Natural killer cell (primary cell): ENCODE measurements at regions not wholly inside any gene's neighbourhood (a gene's known extent, or its start where the extent isn't known, plus 50 kb on each side); places are given as distances from the start of the nearest gene placed in this dataset.

Experiments
- ATAC-seq, 3 donors: fragments of 150-1000 bp in 2 of 3; fragments of 200-7000 bp in 1 of 3; cut with Tn5 transposase; 1 replicate in 1 of 3; 2 replicates in 2 of 3; pipeline ENCODE4 v1.10.0; 2021; ENCODE audit warnings: mild to moderate bottlenecking in 2 of 3, moderate library complexity in 2 of 3
- DNase-seq, 2 donors: peaks; one replicate each; pipeline versions ENCODE4 v3.0.0 to v3.0.0-alpha.2; 2013 to 2021; ENCODE audit warnings: mixed read lengths in 1 of 2
- H3K27ac ChIP-seq: one replicate; pipeline ENCODE4 v1.5.1; 2013; ENCODE audit warnings: mild to moderate bottlenecking, low read length
- H3K27me3 ChIP-seq: one replicate; pipeline ENCODE4 v1.6.1; 2013; ENCODE audit warnings: low read length; ENCODE audit not compliant: control insufficient read depth, insufficient read depth
- H3K36me3 ChIP-seq: one replicate; pipeline ENCODE4 v1.6.1; 2013; ENCODE audit warnings: low read length; ENCODE audit not compliant: control insufficient read depth, insufficient read depth
- H3K4me1 ChIP-seq: one replicate; pipeline ENCODE4 v1.6.1; 2013; ENCODE audit warnings: low read length; ENCODE audit not compliant: control insufficient read depth, insufficient read depth
- H3K4me3 ChIP-seq: one replicate; pipeline ENCODE4 v1.5.1; 2013; ENCODE audit warnings: low read length
- H3K9me3 ChIP-seq: one replicate; pipeline ENCODE4 v1.6.1; 2013; ENCODE audit warnings: low read length; ENCODE audit not compliant: control insufficient read depth, insufficient read depth
- H3K27ac Mint-ChIP-seq, 2 donors: one replicate each; pipeline ENCODE4 v1.8.0; 2022; ENCODE audit warnings: mild to moderate bottlenecking in 2 of 2, mixed read lengths in 2 of 2, moderate library complexity in 1 of 2
- H3K27me3 Mint-ChIP-seq, 2 donors: one replicate each; pipeline ENCODE4 v1.8.0; 2022; ENCODE audit warnings: low read depth in 2 of 2, mixed read lengths in 2 of 2
- H3K36me3 Mint-ChIP-seq: one replicate; pipeline ENCODE4 v1.8.0; 2022; ENCODE audit warnings: mixed read lengths
- H3K4me1 Mint-ChIP-seq, 2 donors: one replicate each; pipeline ENCODE4 v1.8.0; 2022; ENCODE audit warnings: mixed read lengths in 2 of 2
- H3K4me3 Mint-ChIP-seq: one replicate; pipeline ENCODE4 v1.8.0; 2022; ENCODE audit warnings: mild to moderate bottlenecking, moderate library complexity, mixed read lengths
- H3K9me3 Mint-ChIP-seq, 2 donors: one replicate each; pipeline ENCODE4 v1.8.0; 2022; ENCODE audit warnings: mixed read lengths in 2 of 2
- WGBS: methylation state at CpG from one replicate; pipeline ENCODE4 v1.1.7; 2013; ENCODE audit warnings: missing lambda C conversion rate; ENCODE audit not compliant: insufficient coverage; 5-methylcytosine and 5-hydroxymethylcytosine counted together
- intact Hi-C: fragments of 100-400 bp; cut with micrococcal nuclease; formaldehyde crosslinking; loops from one replicate; pipeline ENCODE4 v1.14.2; 2022
- TF ChIP-seq, protein P1 (sequence below): fragments of 200-600 bp; IDR thresholded peaks from one replicate; pipeline ENCODE4 v1.8.0; 2022; ENCODE audit warnings: antibody characterized with exemption

DNA sequence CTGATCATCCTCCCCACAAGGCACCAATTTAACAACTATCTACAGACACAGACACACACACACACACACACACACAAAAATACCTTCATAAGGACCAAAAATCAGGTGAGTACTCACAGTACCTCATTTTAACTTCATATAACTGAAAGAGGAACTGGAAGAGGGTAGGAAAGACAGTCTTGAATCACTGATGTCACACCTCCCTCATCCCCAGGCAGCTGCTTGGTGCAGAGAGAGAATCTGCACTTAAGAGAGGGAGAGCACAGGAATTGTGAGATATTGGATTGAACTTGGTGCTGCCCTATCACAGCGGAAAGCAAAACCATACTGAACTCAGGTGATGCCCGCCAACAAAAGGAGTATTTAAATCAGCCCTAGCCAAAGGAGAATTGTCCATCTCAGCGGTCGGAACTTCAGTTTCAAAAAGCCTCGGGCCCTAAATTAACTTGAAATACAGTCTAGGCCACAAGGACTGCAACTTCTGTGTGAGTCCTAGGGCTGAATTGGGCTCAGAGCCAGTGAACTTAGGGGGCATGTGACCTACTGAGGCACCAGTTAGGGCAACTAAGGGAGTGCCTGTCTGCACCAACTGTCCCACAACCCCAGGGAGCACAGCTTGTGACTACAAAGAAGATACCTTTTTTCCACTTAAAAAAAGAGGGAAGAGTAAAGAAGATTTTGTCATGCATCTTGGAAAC lies 211.1 kb downstream of the LRATD1 start:
- Mint-ChIP-seq H3K36me3 (peaks cover 22% of the 10 kb centered on the region), H3K27ac (no peak overlapping the region), H3K4me3 (no peak overlapping the region), H3K4me1 (no peaks in the 10 kb centered on the region), H3K9me3 (peaks cover 16 to 25% of the 10 kb centered on the region in 2 donors), H3K27me3 (no peaks in the 10 kb centered on the region)
- TF ChIP-seq, protein P1, sequence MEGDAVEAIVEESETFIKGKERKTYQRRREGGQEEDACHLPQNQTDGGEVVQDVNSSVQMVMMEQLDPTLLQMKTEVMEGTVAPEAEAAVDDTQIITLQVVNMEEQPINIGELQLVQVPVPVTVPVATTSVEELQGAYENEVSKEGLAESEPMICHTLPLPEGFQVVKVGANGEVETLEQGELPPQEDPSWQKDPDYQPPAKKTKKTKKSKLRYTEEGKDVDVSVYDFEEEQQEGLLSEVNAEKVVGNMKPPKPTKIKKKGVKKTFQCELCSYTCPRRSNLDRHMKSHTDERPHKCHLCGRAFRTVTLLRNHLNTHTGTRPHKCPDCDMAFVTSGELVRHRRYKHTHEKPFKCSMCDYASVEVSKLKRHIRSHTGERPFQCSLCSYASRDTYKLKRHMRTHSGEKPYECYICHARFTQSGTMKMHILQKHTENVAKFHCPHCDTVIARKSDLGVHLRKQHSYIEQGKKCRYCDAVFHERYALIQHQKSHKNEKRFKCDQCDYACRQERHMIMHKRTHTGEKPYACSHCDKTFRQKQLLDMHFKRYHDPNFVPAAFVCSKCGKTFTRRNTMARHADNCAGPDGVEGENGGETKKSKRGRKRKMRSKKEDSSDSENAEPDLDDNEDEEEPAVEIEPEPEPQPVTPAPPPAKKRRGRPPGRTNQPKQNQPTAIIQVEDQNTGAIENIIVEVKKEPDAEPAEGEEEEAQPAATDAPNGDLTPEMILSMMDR = no peak
- Histone ChIP-seq H3K27me3 (no peaks in the 10 kb centered on the region), H3K4me1 (no peaks in the 10 kb centered on the region), H3K27ac (no peak overlapping the region), H3K36me3 (no peaks in the 10 kb centered on the region), H3K9me3 (peaks cover 7% of the 10 kb centered on the region), H3K4me3 (no peak overlapping the region)
- intact Hi-C loops = no loop called here
- 94% methylated on average over 5 of the region's 5 CpGs for WGBS
- ATAC-seq (no peak), DNase-seq (no peak)

DNA sequence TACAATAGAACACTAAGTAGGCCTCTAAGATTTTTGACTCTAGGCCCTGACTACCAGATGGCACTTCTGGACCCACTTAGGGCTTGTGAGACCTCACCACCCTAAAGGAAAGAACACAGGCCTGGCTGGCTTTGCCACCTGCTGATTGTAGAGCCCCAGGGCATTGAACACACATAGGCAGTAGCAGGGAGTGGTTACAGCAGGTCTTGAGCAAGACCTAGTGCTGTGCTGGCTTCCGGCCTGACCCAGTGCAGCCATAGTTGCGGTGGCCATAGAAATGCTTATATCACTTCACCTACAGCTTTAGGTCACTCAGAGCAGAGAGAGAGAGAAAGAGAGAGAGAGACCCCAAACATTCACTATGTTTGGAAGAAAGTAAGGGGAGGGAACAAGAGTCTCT lies 223.2 kb downstream of the LRATD1 start:
- Mint-ChIP-seq H3K4me3 (no peak overlapping the region), H3K4me1 (no peaks in the 10 kb centered on the region), H3K27me3 (no peaks in the 10 kb centered on the region), H3K9me3 (peaks cover 16 to 28% of the 10 kb centered on the region in 2 donors), H3K27ac (no peak overlapping the region), H3K36me3 (peaks cover 7% of the 10 kb centered on the region)
- Histone ChIP-seq H3K36me3 (no peaks in the 10 kb centered on the region), H3K9me3 (peaks cover 9% of the 10 kb centered on the region), H3K27me3 (no peaks in the 10 kb centered on the region), H3K4me3 (no peak overlapping the region), H3K27ac (no peak overlapping the region), H3K4me1 (no peaks in the 10 kb centered on the region)
- intact Hi-C loops = no loop called here
- TF ChIP-seq, protein P1 = no peak
- WGBS = no CpG with 5 or more reads among the region's 2 CpGs
- DNase-seq (no peak), ATAC-seq (no peak)

DNA sequence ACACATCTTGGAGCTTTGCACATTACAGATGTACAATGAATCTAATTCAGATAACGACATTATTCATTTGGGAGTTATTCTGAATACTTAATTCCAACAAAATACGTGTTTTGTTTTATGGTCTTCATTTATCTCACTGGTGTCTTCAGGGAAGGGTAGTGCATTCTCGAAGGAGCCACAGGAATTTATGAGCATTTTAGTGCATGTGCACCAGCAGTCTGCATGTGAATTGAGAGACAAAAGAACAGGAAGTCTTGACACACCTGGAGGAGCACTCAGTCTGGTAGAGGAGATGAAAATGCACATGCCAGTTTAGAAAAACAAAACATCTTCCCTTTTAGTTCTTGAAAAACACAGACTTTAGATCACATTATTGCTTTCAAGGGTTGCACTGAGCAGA lies 228.7 kb downstream of the LRATD1 start:
- no peak for DNase-seq
- 92% methylated on average over 3 of the region's 3 CpGs for WGBS

More for the DNA sequence above, 228.7 kb downstream of the LRATD1 start:
- Histone ChIP-seq H3K36me3 (no peaks in the 10 kb centered on the region), H3K27ac (no peak overlapping the region), H3K27me3 (no peaks in the 10 kb centered on the region), H3K4me3 (no peak overlapping the region), H3K9me3 (no peaks in the 10 kb centered on the region), H3K4me1 (no peaks in the 10 kb centered on the region)
- H3K9me3 Mint-ChIP-seq = peaks cover 14 to 24% of the 10 kb centered on the region in 2 donors
- ATAC-seq = no peak
- intact Hi-C loops = no loop called here
- no peaks in the 10 kb centered on the region for H3K4me1 Mint-ChIP-seq
- peaks cover 7% of the 10 kb centered on the region for H3K36me3 Mint-ChIP-seq
- no peak overlapping the region for H3K27ac Mint-ChIP-seq
- TF ChIP-seq, protein P1 = no peak
- no peaks in the 10 kb centered on the region for H3K27me3 Mint-ChIP-seq
- H3K4me3 Mint-ChIP-seq = no peak overlapping the region
